Psoas muscle (tissue), 7 donors: ENCODE measurements at regions not wholly inside any gene's neighbourhood (a gene's known extent, or its start where the extent isn't known, plus 50 kb on each side); places are given as distances from the start of the nearest gene placed in this dataset.

Experiments used
- ATAC-seq, 4 donors: fragments of 200-7000 bp; cut with Tn5 transposase; one replicate each; pipeline ENCODE4 v1.9.1; 2020; ENCODE audit warnings: moderate library complexity in 3 of 4, mild to moderate bottlenecking in 2 of 4
- DNase-seq, 2 donors: peaks; one replicate each; pipeline ENCODE4 v3.0.0-alpha.2; 2020
- H3K27ac ChIP-seq: fragments of 200-600 bp; one replicate; pipeline ENCODE4 v1.8.0; 2022
- H3K27me3 ChIP-seq, 3 donors: fragments of 200-600 bp in 1 of 3; one replicate each; pipeline versions ENCODE4 v1.6.1 to v1.8.0; 2013 to 2022; ENCODE audit warnings: low read length in 2 of 3, mild to moderate bottlenecking in 2 of 3, moderate library complexity in 1 of 3; ENCODE audit not compliant: insufficient read depth in 3 of 3
- H3K36me3 ChIP-seq, 2 donors: fragments of 200-600 bp in 1 of 2; one replicate each; pipeline versions ENCODE4 v1.6.1 to v1.8.0; 2013 to 2022; ENCODE audit warnings: low read depth in 1 of 2, mild to moderate bottlenecking in 1 of 2, moderate library complexity in 1 of 2; ENCODE audit not compliant: insufficient read depth in 1 of 2
- H3K4me1 ChIP-seq: fragments of 200-600 bp; one replicate; pipeline ENCODE4 v1.8.0; 2022
- H3K4me3 ChIP-seq: fragments of 200-600 bp; one replicate; pipeline ENCODE4 v1.8.0; 2022; ENCODE audit warnings: mild to moderate bottlenecking
- H3K9me3 ChIP-seq: fragments of 200-600 bp; one replicate; pipeline ENCODE4 v1.8.0; 2022
- CTCF ChIP-seq: fragments of 200-600 bp; IDR thresholded peaks from one replicate; pipeline ENCODE4 v1.8.0; 2022; ENCODE audit warnings: antibody characterized with exemption
- WGBS, 3 donors: extraction: QIAGEN DNeasy Blood & Tissue Kit; methylation state at CpG; one replicate each; pipeline versions ENCODE4 v1.1.6 to v1.1.7; 2013; 5-methylcytosine and 5-hydroxymethylcytosine counted together
- intact Hi-C, 2 donors: fragments of 100-400 bp; cut with DNase I; formaldehyde crosslinking; loops; one replicate each; pipeline versions ENCODE4 v1.11.0 to v1.14.2; 2022
- donor health status: healthy with polysubstance abuse.
- donor health status: DM: no; HTN: no; CAD: no; lungs with moderate emphysema.
- donor health status: Bipolar disorder and iron deficiency.
- donor health status: healthy.
- donor health status: DM: yes; HTN: yes; CAD: no.
- donor health status: DM: no; HTN: no; CAD: no.
- donor health status: DM: yes; HTN: yes; CAD: no.

DNA sequence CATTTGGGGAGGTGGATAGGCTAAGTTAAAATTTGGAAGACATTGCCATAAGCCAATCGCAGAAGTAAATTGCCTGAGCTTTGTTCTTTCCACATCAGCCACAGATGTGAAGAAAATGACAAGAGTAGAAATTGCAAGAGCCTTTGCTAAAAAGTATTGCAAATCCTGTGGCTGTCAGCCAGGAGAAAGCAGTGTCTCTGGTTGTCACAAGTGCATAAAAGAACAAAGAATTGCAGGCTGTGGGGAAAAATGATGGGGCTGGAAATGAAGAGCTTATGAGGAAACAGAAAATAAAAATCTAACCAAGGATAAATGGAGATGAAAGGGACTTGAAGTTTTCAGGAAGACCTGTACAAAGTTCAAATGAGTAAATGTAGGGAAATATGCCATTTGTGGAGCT lies 344.8 kb downstream of the CSNK1G3 start:
- TF ChIP-seq CTCF, result no peak
- no peaks in the 10 kb centered on the region for H3K4me1 ChIP-seq
- H3K36me3 ChIP-seq, result no peaks in the 10 kb centered on the region
- WGBS, 3 donors, result 35 to 58% (median 39%) methylated on average over 1 of the region's 1 CpG
- H3K27ac ChIP-seq, result no peak overlapping the region
- H3K27me3 ChIP-seq, result no peaks in the 10 kb centered on the region
- intact Hi-C loops, result no loop called here
- ATAC-seq, result no peak
- no peak overlapping the region for H3K4me3 ChIP-seq
- H3K9me3 ChIP-seq, result no peaks in the 10 kb centered on the region
- DNase-seq, result no peak

DNA sequence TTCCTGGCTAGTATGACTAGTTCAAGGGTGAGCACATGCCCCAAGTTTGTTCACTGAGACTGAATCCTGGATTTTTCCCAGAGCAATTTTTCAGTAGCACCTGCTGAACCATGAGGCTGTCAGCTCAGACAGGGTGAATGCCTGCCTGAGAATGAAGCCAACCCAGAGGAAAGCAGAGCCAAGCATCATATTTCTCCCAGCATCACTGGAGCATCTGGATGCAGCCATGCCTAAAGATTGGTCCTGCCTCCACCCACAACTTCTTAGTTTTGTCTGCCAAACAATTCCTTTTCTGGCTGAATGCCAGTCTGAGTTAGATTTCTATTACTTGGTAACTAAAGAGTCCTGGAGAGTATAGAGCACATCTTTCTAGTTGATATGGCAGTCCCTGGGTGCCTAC lies 343.6 kb downstream of the CSNK1G3 start:
- intact Hi-C loops, result no loop called here

DNA sequence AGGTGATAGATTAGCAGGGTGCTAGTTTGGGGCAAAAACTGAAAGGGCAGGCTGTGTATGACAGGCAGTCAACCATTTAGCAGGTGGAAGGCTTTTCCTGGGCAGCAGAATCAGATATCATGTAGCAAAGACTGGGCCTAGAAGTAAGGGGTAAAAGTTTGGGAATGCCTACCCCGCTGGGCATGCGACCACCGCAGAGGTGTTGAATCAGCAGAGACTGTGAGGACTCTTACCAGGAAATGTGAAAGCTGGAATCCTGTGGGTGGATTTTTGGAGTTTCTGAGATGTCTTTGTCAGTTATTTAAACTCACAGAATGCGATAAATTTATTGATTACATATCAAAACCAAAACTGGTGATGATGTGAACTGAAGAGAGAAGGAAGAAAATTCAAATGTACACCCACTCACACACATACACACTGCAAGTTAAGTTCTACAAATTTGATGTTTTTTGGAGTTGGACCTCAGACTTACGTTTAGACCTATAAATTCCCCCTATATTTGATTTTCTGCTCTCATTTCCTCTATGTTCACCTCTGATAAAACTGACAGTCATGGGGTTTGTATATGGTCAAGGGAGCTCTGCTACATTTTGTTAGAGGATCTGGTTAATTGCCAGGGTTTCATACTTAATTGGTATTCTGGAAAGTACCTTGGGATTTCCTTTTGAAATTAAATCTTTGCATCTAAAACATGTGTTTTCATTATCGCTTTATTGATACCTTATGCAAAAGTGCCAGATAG lies 333.6 kb downstream of the CSNK1G3 start:
- H3K36me3 ChIP-seq, result no peaks in the 10 kb centered on the region
- 79 to 95% (median 94%) methylated on average over 6 of the region's 6 CpGs for WGBS, 3 donors
- intact Hi-C loops, result no loop called here
- no peaks in the 10 kb centered on the region for H3K4me1 ChIP-seq
- ATAC-seq, result no peak
- H3K4me3 ChIP-seq, result no peak overlapping the region
- no peak for TF ChIP-seq CTCF
- DNase-seq, result no peak
- no peak overlapping the region for H3K27ac ChIP-seq
- H3K27me3 ChIP-seq, result no peaks in the 10 kb centered on the region
- H3K9me3 ChIP-seq, result no peaks in the 10 kb centered on the region

More for the DNA sequence above, 343.6 kb downstream of the CSNK1G3 start:
- no peak for ATAC-seq
- Histone ChIP-seq H3K4me3 (no peak overlapping the region), H3K36me3 (no peaks in the 10 kb centered on the region), H3K27me3 (no peaks in the 10 kb centered on the region), H3K4me1 (no peaks in the 10 kb centered on the region), H3K9me3 (no peaks in the 10 kb centered on the region), H3K27ac (no peak overlapping the region)
- no peak for DNase-seq
- TF ChIP-seq CTCF, result no peak

- DNase-seq (no peak), ATAC-seq (no peak)
- Histone ChIP-seq H3K27me3 (no peaks in the 10 kb centered on the region), H3K27ac (no peak overlapping the region), H3K4me3 (no peak overlapping the region), H3K9me3 (no peaks in the 10 kb centered on the region), H3K4me1 (no peaks in the 10 kb centered on the region), H3K36me3 (no peaks in the 10 kb centered on the region)
- intact Hi-C loops, result no loop called here
- WGBS, 3 donors, result 49 to 63% (median 50%) methylated on average over 1 of the region's 1 CpG
- TF ChIP-seq CTCF, result no peak
Observed at GRCh38 chr5:123844873-123845272, 332.9 kb downstream of the CSNK1G3 start.

GRCh38 chr5:123835421-123835820 lies 323.4 kb downstream of the CSNK1G3 start:
- no peak overlapping the region for H3K27ac ChIP-seq
- H3K4me3 ChIP-seq, result no peak overlapping the region
- intact Hi-C loops, result no loop called here
- no peaks in the 10 kb centered on the region for H3K27me3 ChIP-seq
- no peak for TF ChIP-seq CTCF
- no peaks in the 10 kb centered on the region for H3K36me3 ChIP-seq
- DNase-seq, result no peak
- WGBS, 3 donors, result 39 to 51% (median 42%) methylated on average over 4 of the region's 4 CpGs
- no peaks in the 10 kb centered on the region for H3K9me3 ChIP-seq
- no peak for ATAC-seq
- H3K4me1 ChIP-seq, result no peaks in the 10 kb centered on the region
